ENCODE measurements at regions not wholly inside any gene's neighbourhood (a gene's known extent, or its start where the extent isn't known, plus 50 kb on each side); places are given as distances from the start of the nearest gene placed in this dataset.

DNA sequence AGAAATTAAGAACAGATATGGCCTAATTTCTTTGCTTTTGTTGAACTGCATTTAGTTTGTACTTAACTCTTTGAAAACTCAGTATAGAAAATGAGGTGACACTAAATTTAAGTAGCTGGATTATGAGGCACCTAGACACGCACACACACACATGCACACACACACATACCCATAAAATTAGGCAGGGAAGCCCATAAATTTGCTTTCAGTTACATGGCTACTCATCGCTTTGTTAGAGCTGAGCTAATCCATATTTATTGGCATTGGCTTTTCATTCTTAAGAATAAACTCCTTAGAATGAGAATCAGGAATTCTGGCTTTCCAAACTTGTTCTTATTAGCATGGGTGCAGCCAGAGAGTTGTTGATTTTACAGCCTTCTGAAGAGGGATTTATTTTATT, 61.7 kb upstream of the MBNL2 start:
- H3K27me3 ChIP-seq = no peaks in the 10 kb centered on the region
- TF ChIP-seq POLR2A (IDR thresholded peaks at IDR 0.05) (no peak), EP300 (IDR thresholded peaks at IDR 0.05) (no peak)
- TF ChIP-seq, protein P1, sequence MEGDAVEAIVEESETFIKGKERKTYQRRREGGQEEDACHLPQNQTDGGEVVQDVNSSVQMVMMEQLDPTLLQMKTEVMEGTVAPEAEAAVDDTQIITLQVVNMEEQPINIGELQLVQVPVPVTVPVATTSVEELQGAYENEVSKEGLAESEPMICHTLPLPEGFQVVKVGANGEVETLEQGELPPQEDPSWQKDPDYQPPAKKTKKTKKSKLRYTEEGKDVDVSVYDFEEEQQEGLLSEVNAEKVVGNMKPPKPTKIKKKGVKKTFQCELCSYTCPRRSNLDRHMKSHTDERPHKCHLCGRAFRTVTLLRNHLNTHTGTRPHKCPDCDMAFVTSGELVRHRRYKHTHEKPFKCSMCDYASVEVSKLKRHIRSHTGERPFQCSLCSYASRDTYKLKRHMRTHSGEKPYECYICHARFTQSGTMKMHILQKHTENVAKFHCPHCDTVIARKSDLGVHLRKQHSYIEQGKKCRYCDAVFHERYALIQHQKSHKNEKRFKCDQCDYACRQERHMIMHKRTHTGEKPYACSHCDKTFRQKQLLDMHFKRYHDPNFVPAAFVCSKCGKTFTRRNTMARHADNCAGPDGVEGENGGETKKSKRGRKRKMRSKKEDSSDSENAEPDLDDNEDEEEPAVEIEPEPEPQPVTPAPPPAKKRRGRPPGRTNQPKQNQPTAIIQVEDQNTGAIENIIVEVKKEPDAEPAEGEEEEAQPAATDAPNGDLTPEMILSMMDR (IDR thresholded peaks at IDR 0.05) = no peak
- 94 to 97% (median 96%) methylated on average over 2 of the region's 2 CpGs for WGBS, 3 donors
- no peaks in the 10 kb centered on the region for H3K4me1 ChIP-seq (ENCODE audit: insufficient read depth)
- H3K27ac ChIP-seq = no peak overlapping the region
- intact Hi-C loops (cut with DNase I) = no loop called here
- no peaks in the 10 kb centered on the region for H3K36me3 ChIP-seq
- DNase-seq = no peak
- H3K4me3 ChIP-seq = no peak overlapping the region
- H3K9me3 ChIP-seq = no peaks in the 10 kb centered on the region

DNA sequence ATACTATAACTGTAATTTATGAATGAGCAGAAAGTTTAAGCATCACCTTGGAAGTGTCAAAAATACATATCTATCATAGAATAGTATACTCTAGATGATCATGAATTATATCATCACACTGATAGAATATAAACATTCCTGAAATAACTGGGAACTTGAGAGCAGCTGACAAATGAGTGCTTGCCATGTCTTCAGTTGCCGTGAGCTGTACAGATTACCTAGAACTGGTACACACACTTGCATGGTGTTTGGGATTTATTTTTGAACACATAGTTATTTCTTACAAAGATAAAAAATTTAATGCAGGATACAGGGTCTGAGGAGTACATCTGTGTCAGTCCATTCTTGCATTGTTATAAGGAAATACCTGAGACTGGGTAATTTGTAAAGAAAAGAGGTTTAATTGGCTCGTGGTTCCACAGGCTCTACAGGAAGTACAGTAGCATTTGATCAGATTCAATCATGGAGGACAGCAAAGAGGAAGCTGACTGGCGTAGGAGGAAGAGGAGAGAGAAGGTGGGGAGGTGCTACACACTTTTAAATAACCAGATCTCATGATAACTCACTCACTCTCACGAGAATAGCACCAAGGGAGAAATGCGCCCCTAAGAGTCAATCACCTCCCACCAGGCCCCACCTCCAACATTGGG, 60.4 kb upstream of the MBNL2 start:
- Histone ChIP-seq H3K27ac (no peak overlapping the region), H3K4me3 (no peak overlapping the region), H3K9me3 (no peaks in the 10 kb centered on the region), H3K4me1 (ENCODE audit: insufficient read depth) (no peaks in the 10 kb centered on the region), H3K36me3 (no peaks in the 10 kb centered on the region), H3K27me3 (no peaks in the 10 kb centered on the region)
- no peak for DNase-seq
- intact Hi-C loops (cut with DNase I) = no loop called here
- 81 to 83% (median 81%) methylated on average over 5 of the region's 5 CpGs for WGBS, 3 donors
- TF ChIP-seq POLR2A (IDR thresholded peaks at IDR 0.05) (no peak), EP300 (IDR thresholded peaks at IDR 0.05) (no peak)
- TF ChIP-seq, protein P1 (IDR thresholded peaks at IDR 0.05) = no peak

DNA sequence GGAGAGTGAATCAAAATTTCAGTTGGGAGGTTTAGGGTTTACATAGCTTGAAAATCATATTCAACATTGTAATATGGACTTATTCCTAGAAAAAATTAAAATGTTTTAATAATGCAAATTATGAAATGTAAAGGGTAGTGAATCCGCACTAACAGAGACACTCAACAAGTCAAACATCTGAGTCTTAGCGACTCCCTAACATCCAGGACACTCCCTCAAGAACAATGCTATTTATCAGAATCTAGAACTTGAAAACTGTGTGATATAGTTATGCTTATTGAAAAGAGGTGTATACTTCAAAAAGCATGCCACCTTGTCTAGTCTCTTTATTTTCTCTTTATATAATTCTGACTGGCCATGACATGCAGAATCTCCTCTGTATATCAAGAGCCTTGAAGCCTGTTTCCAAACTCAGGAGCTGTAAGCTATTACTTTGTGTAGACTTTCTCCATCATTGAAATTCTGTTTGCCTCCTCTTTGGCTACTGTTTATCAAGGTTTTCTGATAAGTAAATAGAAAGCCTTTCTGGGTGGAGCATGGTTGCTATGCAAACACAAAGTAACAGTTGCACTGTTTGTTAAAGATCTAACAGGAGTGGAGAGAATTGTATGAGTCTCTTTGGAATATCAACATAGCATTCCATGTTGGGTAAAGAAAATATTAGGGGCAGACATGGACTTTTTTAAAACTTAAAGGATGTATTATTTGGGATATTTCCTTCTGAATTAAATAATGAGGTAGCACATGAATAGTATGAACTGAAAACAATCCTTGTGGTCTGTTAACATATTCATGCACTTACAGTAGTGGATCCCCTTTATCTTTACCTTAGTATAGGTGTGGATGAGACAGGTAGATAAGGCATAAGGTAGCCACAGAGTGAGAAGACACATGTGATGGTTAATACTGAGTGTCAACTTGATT, 56.4 kb upstream of the MBNL2 start:
- Histone ChIP-seq H3K27ac (no peak overlapping the region), H3K36me3 (no peaks in the 10 kb centered on the region), H3K27me3 (no peaks in the 10 kb centered on the region), H3K4me1 (ENCODE audit: insufficient read depth) (peaks cover 1% of the 10 kb centered on the region), H3K4me3 (no peak overlapping the region), H3K9me3 (no peaks in the 10 kb centered on the region)
- intact Hi-C loops (cut with DNase I) = no loop called here
- WGBS, 3 donors = 96 to 97% (median 97%) methylated on average over 2 of the region's 2 CpGs
- DNase-seq = no peak
- TF ChIP-seq, protein P1 (IDR thresholded peaks at IDR 0.05) = no peak
- TF ChIP-seq EP300 (IDR thresholded peaks at IDR 0.05) (no peak), POLR2A (IDR thresholded peaks at IDR 0.05) (no peak)

DNA sequence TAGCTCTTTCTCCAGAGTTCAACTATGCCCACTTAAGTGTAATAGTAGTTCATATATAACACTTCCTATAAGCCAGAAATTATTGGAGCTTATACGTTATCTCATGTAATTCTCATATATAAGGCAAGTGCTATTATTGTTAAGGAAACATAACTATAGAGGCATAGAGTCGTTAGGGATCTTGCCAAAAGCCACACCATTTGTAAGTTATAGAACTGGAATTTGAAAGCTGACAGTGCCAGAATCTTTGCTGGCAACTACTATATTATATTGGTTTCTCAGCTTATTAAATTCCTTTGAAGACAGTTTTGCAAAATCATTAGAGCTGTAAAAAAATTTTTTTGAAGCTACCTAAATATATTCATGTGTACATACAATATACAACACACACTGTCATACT, 51.0 kb upstream of the MBNL2 start:
- Histone ChIP-seq H3K36me3 (no peaks in the 10 kb centered on the region), H3K4me1 (ENCODE audit: insufficient read depth) (peaks cover 1% of the 10 kb centered on the region), H3K4me3 (no peak overlapping the region), H3K27me3 (no peaks in the 10 kb centered on the region), H3K9me3 (no peaks in the 10 kb centered on the region), H3K27ac (no peak overlapping the region)
- TF ChIP-seq, protein P1 (IDR thresholded peaks at IDR 0.05) = no peak
- no peak for TF ChIP-seq POLR2A (IDR thresholded peaks at IDR 0.05)
- intact Hi-C loops (cut with DNase I) = no loop called here
- WGBS, 3 donors = 84 to 93% (median 93%) methylated on average over 2 of the region's 2 CpGs
- no peak for DNase-seq

All from ovary (tissue), 7 donors.